ENCODE measurements at regions not wholly inside any gene's neighbourhood (a gene's known extent, or its start where the extent isn't known, plus 50 kb on each side); places are given as distances from the start of the nearest gene placed in this dataset.
A peak's percentile ranks its signal among the peaks of the same experiment; 100 is the strongest.
"Not testable (repeated sequence)": the region's sequence is repeated elsewhere in the genome, so short reads cannot be mapped to it uniquely, and the experiment has no call there.

DNA sequence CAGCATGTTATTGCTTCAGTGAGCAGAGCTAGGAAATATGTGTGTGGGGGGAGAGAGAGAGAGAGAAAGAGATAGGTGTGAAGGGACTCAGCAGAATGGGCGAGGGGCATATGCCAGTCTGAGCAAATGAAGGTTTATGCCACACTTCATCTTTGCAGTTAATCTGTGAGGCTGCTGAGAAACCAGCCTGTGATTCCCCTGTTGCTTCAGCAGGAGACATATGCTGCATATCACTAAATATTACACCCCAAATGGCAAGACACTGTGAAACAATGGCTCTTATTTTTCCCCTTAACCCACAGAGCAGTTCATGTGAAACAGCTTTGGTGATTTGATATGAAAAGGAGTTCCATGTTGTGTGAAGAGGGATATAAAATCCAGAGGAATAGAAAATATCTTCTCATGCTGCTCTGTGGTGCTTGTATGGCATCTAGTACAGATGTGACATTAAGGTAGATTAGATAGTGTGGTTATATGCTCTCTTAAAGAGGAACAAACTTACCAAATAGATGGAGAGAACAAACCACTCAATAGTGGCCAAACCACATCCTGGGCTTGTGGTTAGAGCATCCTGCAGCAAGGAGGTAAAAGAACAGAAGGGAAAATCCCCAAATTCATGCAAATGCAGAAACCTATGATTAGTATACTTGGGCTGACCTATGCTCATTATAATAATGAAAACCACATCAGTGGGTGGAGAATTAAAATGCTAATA is 864.2 kb downstream of the FAM181B start:
- peak in 1 of 2 donors; percentile 13 for DNase-seq

DNA sequence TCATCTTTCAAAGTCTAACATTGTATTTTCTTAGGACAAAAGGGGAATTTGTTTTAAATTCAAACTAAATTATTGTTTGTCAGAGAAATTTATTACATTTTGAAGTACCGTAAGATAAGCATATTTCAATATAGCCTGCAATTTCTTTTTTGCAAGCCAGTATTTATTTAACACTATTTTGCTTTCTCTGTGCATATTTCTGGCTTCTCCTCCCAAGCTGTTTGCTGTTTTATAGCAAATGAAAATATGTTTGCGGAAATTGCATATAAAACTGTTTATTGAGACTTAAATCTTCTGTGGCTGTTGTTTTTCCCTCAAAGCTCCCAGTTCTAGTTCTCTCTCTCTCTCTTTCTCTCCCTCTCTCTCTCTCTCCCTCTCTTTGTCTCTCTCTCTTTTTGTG is 866.8 kb downstream of the FAM181B start:
- no peak for DNase-seq

DNA sequence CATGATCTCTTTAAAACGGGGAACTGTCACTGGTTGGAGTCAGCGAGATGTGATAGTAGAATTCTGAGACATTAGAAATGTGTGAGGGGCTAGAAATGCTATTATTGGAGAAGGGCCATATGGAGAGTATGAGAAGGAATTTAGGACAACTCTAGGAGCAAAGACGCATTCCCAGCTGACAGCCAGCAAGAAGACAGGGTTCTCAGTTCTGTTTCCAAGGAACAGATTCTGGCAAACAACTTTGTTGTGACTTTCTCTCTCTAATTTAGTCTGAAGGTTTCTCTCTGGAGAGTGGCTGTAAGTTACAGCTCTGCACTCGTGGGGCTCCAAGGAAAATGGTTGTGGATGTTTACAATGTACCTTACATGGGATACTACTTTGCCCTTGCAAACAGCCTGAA is 876.3 kb downstream of the FAM181B start:
- DNase-seq = no peak

DNA sequence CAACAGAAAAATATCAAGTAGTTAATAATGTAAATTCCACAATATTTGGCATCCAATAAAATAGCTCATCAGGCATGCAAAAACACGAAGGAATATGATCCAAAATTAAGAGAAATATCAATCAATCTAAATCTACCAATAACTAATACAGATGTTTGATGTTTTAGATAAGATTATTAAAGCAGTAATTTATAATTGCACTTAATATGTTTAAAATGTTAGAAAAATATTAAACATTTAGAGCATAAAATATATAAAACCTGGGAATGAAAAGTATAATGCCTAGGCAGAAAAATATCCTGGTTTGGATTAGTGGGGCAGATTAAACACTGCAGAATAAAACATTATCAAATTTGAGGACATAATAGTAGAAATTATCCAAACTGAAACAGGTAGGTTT is 879.9 kb downstream of the FAM181B start:
- no peak for DNase-seq

DNA sequence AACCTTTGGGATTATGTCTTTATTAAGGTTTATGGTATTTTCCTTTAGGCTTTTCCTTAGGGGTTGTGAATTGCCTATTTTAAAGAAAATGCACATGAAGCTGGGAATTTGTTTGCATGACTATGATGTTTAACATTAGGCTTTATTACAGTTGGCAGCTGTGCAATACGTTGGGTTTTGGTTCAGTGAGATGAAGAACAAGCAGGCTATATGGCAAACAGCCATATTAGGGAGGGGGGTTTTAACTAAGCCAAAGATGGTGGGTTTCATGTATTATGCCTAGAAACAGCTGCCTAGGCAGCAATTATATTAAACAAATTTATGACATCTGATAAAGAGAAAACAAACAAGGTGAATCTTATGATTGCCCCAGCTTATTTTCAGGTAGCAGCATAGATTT is 880.8 kb downstream of the FAM181B start:
- no peak for DNase-seq

DNA sequence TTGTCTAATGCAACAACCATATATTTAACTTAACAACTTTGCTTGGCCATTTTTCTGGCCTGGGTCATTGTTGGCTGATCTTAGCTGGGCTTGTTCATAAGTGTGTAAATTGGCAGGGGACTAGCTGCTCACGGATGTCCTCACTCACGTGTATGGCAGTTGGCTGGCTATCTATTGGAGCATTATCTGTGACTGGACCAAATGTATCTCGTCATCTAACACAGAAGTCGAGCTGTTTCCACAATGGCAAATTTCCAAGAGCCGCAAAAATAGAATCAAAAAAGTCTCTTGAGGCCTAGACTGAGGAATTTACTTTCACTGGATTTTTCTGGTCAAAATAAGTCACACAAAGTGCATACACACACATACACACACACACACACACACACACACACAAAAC is 893.3 kb downstream of the FAM181B start:
- no peak for DNase-seq

DNA sequence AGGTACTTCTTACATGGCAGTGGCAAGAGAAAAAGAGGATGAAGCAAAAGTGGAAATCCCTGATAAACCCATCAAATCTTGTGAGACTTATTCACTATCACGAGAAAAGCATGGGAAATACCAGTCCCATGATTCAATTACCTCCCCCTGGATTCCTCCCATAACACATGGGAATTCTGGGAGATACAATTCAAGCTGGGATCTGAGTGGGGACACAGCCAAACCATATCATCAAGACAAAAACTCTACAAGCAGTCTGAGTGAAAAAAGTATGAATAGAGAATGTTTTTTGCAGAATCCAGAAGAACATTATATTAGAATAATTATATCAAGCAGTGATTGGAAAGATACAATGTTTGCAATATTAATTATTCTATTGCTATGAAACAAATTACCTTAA is 893.7 kb downstream of the FAM181B start:
- DNase-seq = no peak

DNA sequence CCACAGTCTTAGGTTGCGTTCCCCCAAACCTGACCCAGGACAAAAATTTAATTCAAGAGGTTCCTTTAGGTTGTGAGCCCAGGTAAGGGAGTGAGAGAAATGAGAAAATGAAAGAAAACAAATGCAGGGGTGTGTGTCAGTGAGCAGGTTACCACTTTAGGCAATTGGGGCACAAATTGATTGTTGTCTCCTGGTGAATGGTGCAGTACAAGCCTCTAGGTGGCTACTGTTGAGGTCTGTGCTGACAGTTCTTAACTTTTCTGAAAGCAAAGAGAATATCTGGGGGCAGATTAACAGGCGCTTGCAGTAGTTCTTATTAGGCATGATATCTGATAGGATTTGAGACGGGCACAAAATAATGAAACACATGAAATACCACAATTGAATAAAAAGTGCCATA is 894.6 kb downstream of the FAM181B start:
- DNase-seq = no peak

DNA sequence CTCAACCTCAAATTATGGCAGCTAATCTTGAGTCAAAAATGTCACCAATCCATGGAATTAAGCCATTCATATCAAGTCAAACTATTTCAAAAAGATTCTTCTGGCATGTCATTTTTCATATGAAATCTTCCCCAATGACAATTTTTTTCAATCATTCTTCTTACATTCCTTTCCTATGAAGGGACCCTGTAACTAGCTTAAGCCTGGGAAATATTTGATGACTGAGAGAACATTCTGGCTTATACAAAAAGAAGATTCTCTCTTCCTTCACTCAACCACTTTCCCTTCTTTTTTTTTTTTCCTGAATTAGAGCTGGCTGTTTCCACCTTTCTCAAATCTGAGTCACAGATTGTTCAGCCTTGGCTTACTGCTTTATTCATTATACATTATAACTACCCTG is 903.7 kb downstream of the FAM181B start:
- DNase-seq = no peak

DNA sequence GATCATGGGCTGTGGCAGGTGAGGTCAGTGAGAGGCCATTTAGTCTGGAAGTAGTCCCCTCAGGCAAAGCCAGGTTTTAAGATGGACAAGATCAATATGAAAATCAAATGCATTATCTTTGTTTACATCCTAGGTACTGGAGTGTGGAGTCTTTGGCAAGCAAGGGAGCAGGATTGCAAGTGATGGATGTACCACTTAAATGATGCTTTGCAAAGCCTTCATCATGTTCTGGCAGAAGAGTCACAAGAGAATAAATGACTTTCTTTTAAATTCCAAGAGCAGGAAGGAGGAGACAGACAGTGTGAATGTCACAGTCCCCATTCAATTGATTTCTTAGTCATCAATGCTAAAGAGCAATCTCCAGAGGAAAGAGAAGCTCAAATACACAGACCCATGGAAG is 908.3 kb downstream of the FAM181B start:
- DNase-seq = no peak

DNA sequence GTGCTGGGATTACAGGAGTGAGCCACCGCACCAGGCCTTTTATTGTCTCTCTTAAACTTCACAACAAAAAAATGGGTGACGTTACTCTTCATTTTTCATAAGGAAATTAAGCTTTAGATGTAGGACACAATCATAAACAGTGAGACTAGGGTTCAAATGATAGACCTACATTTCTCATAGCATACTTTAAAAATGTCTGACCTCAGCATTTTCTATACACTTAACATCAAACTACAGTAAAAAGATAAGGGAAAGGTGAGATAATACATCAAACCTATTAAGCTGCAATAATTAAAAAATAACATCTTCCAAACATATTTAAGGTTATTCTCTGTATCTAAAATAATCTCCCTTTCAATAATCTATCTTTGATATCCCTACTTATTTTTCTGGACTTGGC is 914.2 kb downstream of the FAM181B start:
- no peak for DNase-seq

DNA sequence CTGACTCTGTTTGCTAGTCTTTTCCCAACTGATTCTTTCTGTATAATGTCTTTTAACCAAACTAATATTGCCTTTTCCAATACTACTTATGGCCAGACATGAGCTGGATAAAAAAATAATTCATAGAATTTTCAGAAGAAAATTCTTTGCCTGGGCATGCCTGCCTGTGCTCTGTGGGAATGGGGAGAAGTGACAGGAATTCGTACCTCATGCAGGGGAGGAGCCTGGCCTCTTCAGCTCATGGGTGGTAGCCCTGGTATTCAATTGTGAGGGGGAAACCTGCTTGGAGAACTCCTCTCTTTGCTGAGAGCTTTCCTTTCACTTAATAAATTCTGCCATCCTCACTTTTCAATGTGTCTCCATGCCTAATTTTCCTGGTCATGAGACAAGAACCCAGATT is 928.8 kb downstream of the FAM181B start:
- DNase-seq = no peak

DNA sequence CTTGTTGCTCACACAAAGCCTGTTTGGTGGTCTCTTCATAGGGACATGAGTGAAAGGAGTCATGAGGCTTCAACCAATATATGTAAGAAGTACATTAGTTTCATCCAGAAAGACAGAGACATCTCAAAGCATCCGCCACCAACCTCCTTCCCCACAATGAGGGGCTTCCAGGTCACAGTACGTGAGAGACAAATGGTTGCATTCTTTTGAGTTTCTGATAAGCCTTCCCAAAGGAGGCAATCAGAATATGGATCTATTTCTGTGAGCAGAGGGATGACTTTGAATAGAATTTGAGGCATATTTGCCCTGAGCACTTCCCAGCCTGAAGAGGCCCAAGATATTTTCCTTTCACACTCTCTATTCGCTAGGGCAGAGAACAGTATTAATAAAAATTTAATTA is 931.1 kb downstream of the FAM181B start:
- no peak for DNase-seq

DNA sequence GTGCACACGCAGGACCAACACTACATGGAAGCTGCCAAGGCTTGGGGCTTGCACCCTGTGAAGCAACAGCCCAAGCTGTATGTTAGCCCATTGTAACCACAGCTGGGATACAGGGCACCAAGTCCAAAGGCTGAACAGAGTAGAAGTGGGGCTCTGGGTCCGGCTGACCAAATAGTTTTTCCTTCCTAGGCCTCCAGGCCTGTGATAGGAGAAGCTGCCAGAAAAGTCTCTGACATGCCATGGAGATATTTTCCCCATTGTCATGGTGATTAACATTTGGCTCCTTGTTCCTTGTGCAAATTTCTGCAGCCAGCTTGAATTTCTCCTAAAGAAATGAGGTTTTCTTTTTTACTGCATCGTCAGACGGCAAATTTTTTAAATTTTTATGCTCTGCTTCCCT is 941.2 kb downstream of the FAM181B start:
- DNase-seq = no peak

DNA sequence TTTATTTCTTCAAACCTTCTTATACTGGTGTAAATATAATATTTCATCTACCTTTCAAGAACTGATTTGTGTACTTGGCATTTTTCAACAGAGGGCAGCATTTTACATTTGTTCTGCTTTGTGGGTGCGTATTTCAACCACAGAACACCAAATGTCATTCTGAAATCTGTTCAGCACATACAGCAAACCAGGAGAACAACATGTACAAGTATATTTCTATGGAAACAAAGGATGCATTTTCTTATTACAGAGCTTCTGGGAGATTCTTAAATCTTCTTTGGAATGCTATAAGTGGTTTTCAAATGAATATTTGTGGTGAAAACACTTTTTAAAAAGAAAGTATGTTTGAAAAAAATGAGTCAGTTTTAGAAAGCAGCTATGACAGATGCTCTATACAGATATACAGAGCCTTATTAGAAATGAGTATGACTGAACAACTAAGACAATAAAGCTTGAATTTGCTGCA is 946.0 kb downstream of the FAM181B start:
- no peak for DNase-seq

DNA sequence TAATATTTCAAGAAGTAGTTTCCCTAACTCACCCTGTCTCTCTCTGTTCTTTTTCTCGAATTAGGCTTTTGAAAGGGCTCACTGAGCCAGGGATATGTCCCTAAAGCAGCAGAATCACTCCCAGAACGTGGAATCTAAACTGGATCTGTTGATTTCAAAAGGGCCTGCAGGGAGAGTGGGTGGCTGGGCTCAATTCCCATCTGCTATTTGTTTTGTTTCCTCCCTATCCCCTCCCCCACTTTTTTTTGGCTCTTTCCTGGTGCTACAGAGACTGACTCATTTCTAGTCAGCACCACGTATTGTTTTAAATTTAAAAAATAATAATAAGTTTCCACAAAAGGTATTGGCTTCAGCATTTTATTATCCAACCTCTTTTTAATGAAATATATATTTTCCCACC is 961.5 kb downstream of the FAM181B start:
- DNase-seq = no peak

DNA sequence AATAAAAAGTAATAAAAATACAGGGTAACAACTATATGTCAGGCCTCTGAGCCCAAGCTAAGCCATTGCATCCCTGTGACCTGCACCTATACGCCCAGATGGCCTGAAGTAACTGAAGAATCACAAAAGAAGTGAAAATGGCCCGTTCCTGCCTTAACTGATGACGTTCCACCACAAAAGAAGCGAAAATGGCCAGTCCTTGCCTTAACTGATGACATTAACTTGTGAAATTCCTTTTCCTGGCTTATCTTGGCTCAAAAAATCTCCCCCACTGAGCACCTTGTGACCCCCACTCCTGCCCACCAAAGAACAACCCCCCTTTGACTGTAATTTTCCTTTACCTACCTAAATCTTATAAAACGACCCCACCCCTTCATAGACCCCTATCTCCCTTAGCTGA is 963.8 kb downstream of the FAM181B start:
- DNase-seq = not testable (repeated sequence)

DNA sequence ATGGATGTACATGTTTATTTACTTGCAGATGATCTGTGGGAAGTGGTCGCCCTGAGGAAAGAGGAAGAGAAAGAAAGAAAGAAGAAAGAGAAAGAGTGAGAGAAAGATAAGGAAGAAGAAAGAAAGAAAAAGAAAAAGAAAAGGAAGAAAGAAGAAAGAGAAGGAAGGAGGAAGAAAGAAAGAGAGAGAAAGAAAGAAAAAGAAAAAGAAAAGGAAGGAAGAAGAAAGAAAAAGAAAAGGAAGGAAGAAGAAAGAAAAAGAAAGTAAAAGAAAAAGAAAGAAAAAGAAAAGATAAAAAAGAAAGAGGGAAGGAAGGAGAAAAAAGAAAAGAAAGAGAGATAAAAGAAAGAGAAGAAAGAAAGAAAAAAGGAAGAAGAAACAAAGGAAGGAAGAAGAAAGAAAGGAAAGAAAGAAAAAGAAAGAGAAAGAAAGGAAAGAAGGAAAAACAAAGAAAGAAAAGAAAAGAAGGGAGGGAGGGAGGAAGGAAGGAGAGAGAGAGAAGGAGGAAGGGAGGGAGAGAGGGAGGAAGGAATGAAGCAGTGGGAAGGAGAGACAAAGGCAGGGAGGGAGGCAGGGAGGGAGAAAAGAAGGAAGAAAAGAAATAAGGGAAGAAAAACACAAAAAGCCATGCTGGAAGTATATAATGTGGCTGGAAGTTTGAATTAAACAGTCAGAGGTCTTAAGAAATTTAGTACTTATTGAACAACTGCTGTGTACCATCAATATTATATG is 976.6 kb downstream of the FAM181B start:
- no peak for DNase-seq

DNA sequence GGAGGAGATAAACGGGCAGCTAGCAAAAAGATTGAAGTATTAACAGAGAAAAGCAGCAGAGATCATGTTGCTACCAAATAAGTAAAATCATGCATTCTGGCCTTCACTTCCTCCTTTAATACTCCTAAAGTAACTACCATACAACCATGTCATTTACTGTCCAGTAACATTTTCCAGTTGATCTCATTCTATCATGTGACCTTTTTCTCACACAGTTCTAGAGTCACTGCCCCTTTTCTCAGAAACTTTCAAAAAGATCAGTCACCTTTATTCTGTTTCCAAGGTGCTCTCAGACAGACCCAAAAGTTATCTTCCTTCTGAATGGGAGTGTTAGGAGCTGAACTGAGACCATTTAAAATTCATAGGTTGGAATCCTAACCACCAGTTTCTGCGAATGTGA is 984.4 kb downstream of the FAM181B start:
- no peak for DNase-seq

DNA sequence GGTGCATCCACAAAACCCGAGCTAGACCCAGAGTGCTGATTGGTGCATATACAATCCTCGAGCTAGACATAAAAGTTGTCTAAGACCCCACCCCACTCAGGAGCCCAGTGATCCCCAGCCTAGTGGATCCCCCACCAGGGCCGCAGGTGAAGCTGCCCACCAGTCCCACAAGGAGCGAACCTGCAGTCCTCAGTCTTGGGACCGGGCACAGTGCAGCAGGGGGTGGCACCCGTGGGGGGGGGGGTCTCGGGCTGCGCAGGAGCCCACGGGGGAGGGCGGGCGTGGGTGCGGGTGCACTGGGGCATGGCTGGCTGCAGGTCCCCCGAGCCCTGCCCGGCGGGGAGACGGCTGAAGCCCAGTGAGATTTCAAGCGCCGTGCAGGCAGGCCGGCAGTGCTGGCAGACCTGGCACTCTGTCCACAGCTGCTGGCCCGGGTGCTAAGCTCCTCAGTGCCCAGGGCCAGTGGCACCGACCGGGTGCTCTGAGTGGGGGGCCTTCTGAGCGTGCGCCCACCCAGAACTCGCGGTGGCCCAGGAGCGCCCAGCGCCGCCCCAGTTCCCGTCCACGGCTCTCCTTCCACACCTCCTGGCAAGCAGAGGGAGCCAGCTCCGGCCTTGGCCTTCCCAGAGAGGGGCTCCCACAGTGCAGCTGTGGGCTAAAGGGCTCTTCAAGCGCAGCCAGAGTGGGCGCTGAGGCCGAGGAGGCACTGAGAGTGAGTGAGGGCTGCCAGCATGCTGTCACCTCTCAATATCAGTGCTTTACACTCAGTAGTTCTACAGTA is 989.1 kb downstream of the FAM181B start:
- no peak for DNase-seq

DNA sequence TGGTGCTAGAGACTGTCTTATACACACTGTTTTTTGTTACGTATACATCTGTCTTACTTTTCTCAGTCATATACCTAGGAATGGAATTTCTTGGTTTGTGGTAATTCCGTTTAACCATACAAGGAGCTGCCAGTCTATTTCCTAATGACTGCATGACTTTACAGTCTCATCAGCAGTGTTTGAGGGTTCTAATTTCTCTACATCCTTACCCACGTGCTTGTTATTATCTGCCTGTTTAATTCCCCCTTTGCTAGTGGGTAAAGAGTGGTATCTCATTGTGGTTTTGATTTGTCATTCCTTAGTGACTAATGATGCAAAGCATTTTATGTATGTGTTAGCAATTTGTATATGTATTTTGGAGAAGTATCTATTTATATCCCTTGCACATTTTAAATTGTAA is 1008.0 kb downstream of the FAM181B start:
- DNase-seq = no peak

DNA sequence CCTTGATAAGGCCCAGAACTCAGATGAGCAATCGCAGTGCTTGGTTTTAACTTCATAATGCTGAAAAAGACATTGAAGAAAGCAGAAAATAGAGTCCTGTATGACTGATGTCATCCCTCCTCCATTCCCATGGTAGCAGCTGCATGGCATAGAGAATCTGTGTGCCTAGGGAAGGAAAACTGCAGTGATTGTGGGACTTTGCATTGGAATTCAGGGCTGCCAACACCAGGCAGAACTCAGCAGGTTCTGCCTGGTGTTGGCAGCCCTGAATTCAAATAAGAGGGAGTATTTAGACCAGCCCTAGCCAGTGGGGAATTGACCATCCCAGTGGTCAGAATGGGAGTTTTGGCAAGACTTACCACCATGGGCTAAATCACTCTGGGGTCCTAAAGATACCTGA is 1016.0 kb downstream of the FAM181B start:
- no peak for DNase-seq

DNA sequence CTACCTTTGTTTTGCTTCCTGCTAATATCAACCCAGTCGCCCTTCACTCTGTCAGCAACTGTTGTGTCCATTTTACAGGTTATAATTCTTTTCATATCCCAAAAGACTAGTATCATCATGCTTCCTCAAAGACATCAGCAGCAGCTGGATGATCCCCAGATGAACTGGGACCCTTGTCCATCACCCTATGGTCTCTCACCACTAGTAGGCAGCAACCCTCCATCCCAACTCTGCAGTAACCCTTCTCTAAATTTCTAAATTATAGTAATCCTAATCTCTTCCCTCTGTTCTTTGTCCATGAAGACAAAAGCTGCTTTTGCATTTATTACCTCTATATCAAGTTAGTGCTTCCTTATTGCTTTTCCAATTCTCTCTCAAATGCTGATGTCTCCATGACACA is 1025.8 kb downstream of the FAM181B start:
- no peak for DNase-seq

DNA sequence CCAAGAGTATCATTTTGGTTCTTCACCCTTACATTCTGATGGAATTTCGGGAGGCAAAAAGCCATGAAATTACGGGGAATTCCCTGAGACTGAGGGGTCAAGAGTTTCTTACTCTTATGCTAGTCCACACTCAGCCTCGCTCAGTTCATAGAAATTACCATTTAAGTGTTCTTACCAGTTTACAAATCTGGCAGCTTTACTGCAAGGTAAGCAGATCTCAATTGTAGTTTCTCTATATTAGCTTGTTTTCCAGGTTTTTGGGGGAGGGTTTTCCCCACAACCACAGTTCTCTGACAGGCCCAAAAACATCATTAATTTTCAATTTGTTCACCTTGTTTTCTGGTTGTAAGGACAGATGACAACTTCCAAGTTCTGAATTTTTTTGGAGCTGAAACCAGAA is 1028.4 kb downstream of the FAM181B start:
- DNase-seq = no peak

Data from bone marrow (tissue), 2 donors.